ENCODE measurements at regions not wholly inside any gene's neighbourhood (a gene's known extent, or its start where the extent isn't known, plus 50 kb on each side); places are given as distances from the start of the nearest gene placed in this dataset.
"Not testable (repeated sequence)": the region's sequence is repeated elsewhere in the genome, so short reads cannot be mapped to it uniquely, and the experiment has no call there.

- no peak for DNase-seq
- no peak for ATAC-seq
Measured at GRCh38 chr3:75242012-75242735, 422.0 kb upstream of the FRG2C start.

DNA sequence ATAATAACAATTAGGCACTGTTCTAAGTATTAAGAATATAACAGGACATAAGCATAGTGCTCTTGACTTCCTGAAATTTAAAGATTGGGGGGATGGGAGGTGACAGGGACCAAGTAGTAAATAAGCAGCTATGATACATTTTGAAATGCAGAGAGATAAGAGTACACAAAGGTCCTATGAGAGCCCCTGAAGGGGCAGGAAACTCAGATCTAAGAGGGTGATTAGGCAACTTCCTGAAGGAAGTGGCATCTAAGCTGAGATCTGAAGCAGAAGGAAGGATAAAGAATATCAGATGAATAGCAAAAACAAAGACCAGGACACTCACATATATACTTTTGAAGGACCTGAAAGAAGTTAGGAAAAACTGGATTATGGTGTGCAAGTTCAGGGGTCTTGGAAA is 415.2 kb upstream of the FRG2C start:
- ATAC-seq (no peak), DNase-seq (no peak)

GRCh38 chr3:75254685-75255084 is 409.4 kb upstream of the FRG2C start:
- ATAC-seq (no peak), DNase-seq (no peak)

- ATAC-seq, DNase-seq: not testable (repeated sequence)
Measured at GRCh38 chr3:75258825-75259683, 405.1 kb upstream of the FRG2C start.

- DNase-seq, ATAC-seq: not testable (repeated sequence)
Measured at GRCh38 chr3:75260975-75261374, 403.2 kb upstream of the FRG2C start.

DNA sequence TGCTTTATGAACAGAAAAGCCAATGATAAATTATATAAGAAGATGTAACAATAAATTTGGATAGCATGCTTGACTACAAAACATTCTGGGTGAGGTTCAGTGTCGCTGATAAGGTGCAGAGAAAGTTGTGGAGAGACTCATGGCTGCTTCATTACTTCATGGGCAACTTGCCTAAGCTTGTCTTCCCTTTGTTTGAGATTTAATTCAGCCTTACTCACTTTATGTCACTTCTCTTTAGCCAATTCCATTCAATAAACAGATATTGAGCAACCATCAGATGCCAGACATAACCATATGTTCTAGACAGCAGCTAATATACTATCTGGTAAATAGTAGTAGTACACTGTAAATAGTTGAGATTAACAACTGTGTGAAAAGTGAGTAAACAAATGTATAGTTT is 401.5 kb upstream of the FRG2C start:
- DNase-seq: no peak
- ATAC-seq: no peak

- no peak for DNase-seq
- no peak for ATAC-seq
Measured at GRCh38 chr3:75265897-75266296, 398.2 kb upstream of the FRG2C start.

DNA sequence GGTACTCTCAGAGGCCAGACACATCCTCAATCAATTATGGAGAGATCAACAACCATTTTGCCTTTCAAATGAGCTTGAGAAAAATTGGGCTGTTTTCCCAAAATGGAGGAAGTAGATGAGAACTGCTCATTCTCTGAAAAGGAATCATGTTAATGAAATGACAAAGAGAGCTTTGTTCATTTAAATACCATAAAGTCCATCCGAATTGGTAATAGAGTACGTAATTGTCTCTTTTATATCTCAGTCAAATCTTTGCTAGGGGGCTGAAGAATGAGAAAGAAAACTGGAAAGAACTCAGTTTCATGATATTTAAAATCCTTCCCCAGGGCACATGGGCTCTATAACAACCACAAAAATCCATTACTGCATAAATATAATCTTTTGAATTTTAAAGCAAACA is 395.6 kb upstream of the FRG2C start:
- DNase-seq, ATAC-seq: not testable (repeated sequence)

GRCh38 chr3:75272237-75272636 is 391.9 kb upstream of the FRG2C start:
- ATAC-seq, DNase-seq: not testable (repeated sequence)

GRCh38 chr3:75272691-75273090 is 391.4 kb upstream of the FRG2C start:
- ATAC-seq (no peak), DNase-seq (no peak)

DNA sequence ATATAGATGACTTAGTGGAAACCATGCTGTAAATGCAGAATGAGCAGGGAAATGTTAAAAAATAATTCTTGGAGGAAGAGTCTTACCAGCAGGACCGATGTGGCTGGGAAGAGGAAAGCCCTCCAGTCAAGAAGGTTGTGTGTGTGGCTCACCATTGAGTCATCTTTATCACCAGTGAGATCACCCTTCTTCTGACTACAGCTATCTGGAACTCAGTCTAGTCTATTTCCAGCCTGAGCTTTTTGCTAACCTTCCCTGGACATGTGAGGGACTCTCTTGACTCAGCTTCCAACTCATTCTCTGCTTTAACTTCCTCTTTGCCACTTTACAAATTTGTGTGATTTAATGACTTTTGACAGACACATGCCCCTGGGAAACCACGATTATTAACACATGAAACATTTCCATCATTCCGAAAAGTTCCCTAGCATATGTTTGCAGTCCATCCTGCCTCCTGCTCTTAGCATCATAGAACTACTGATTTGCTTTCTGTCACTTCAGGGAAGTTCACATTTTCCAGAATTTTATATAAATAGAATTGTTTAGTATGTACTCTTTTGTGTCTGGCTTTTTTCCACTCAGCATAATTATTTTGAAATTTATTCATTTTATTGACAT is 378.5 kb upstream of the FRG2C start:
- not testable (repeated sequence) for ATAC-seq, DNase-seq

DNA sequence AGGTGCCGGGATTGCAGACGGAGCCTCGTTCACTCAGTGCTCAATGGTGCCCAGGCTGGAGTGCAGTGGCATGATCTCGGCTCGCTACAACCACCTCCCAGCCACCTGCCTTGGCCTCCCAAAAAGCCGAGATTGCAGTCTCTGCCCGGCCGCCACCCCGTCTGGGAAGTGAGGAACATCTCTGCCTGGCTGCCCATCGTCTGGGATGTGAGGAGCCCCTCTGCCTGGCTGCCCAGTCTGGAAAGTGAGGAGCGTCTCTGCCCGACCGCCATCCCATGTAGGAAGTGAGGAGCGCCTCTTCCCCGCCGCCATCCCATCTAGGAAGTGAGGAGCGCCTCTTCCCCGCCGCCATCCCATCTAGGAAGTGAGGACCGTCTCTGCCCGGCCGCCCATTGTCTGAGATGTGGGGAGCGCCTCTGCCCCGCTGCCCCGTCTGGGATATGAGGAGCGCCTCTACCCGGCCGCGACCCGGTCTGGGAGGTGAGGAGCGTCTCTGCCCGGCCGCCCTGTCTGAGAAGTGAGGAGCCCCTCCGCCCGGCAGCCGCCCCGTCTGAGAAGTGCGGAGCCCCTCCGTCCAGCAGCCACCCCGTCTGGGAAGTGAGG is 375.1 kb upstream of the FRG2C start:
- DNase-seq, ATAC-seq: not testable (repeated sequence)

DNA sequence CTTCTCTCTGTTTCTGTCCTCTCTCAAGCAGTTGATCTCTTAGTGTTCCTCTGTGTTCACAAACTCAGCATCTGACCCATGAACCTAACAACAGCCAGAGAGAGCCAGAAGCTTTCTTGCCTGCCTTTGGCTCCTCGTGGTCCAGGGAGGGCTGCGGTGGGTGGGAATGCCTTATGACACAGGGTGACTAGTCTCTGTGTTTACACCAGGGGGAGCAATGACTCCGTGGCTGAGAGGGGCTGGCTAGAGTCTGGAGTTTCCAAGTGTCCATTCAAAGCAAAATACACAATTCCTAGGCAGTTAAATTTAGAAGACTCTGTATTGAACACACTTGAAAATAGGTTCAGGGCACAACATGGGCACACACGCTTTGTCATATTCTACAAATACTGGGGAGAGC is 370.0 kb upstream of the FRG2C start:
- ATAC-seq: no peak

DNA sequence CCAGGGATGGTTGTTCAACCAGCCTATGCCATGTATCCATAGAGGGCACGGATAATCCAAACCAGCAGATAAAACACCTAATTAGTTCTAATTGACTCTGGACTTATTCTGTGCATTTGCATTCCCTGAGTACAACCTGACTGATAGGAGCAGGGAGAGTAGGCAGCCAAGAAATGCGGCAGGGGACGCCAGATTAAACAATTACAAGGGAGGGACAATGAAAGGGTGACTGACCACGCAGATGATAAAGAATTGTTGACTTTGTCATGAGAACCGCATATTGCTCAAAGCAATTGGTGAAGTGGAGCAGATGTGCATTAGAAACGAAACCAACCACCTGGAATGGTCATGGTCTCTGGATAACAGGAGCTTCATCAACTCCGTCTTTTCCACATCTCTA is 369.1 kb upstream of the FRG2C start:
- no peak for ATAC-seq
- no peak for DNase-seq

More for the DNA sequence above, 370.0 kb upstream of the FRG2C start:
- DNase-seq: no peak

GRCh38 chr3:75296858-75297257 is 367.3 kb upstream of the FRG2C start:
- no peak for DNase-seq
- ATAC-seq: no peak

DNA sequence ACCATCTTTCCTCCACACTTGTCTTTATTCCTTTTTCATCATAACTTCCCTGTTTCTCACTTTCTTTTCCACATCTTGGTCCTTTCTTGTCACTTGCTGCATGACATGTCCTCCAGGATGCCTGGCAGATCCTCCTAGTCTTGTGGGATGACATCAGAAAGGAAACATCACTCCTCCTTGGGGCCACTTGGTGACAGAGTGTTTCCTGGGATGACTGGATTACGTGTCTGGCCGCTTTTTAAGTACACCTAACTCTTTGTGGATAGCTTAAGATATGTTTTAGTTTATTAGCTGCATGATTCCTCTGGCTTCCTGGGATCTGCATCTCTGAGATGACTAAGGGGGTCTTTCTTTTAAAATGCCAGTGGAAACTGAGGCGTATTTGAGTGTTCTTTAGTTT is 363.5 kb upstream of the FRG2C start:
- no peak for ATAC-seq
- DNase-seq: no peak

DNA sequence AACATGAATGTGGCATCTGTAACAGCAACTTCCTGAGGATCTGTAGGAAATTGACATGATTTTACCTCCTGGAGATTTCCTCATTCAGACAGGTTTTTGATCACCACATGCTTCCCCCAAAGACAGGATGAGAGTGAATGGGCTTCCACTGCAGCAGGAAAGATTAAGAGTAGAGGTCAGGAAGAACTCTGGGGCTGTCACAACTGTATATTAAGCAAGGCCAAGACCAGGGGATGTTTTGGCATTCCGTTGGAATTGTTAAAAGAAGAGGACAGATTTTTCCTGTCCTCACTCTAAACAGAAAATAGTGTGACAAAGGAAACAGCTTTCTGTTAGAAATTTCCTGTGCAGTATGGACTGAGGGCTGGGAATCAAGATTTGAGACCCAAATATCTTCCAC is 363.1 kb upstream of the FRG2C start:
- DNase-seq: not testable (repeated sequence)

DNA sequence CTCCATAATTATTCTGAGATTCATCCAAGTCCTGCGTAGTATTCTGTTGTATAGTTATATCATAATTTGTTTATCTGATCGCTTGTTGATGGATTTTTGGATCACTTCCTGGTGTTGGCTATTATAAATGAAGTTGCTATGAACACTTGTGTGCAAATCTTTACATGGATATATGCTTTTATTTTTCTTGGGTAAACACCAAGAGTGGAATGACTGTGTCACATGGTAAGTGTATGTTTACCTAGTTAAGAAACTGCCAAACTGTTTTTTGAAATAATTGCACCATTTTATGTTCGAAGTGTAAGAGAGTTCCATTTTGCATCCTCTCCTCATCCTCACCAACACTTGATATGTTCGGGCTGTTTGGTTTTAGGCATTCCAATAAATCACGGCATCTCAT is 360.4 kb upstream of the FRG2C start:
- ATAC-seq (no peak), DNase-seq (no peak)

More for the DNA sequence above, 363.1 kb upstream of the FRG2C start:
- not testable (repeated sequence) for ATAC-seq

DNA sequence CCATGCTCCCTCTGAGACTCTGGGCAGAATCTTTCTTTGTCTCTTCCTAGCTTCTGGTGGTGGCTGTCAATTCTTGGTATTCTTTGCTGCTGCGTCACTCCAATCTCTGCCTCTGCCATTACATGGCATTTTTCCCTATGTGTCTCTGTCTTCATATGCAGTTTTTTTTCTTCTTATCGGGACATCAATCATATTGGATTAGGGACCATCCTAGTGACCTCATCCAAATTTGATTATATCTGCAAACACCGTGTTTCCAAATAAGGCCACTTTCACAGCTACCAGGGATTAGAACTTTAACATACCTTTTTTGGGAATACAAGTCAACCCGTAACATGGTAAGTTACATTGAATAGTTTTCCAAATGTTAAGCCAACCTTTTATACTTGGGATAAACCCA is 358.2 kb upstream of the FRG2C start:
- ATAC-seq (no peak), DNase-seq (no peak)

- not testable (repeated sequence) for ATAC-seq, DNase-seq
Measured at GRCh38 chr3:75311306-75311705, 352.8 kb upstream of the FRG2C start.

- DNase-seq, ATAC-seq: not testable (repeated sequence)
Measured at GRCh38 chr3:75312469-75312868, 351.7 kb upstream of the FRG2C start.

DNA sequence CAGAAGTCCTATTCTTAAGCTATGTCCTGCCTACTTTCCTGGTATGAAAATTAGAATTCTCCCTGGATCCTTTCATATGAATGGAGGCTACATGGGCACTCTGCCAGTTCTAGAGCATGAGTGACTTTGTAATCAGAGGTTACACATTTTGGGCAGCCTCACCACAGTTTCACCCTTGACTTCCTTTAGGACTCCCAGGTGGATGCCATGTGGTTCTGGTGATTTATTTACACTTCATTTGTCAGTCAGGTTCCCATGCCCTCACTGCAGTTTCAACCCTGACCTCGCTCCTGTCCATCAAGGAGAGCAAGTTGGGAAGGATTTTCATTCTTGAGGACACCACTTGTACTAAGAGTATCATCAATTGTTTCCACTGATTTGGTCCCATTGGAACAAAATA is 344.4 kb upstream of the FRG2C start:
- DNase-seq, ATAC-seq: not testable (repeated sequence)

All from stimulated activated naive CD8-positive, alpha-beta T cell treated with anti-CD3 and anti-CD28 coated beads, Interleukin-15, Interleukin-2, amounts not matched to agents 100 U/mL and 50 U/mL, for 24 hours (primary cell).